Panc1 (cell line): ENCODE measurements at regions not wholly inside any gene's neighbourhood (a gene's known extent, or its start where the extent isn't known, plus 50 kb on each side); places are given as distances from the start of the nearest gene placed in this dataset.

Experiments
- POLR2AphosphoS5 ChIP-seq: IDR thresholded peaks from 2 replicates; pipeline ENCODE4 v1.6.1; 2012; ENCODE audit warnings: mild to moderate bottlenecking, low read depth, low read length, moderate library complexity
- SIN3A ChIP-seq: IDR thresholded peaks from 2 replicates; pipeline ENCODE4 v1.6.1; 2012; ENCODE audit warnings: low read depth, mild to moderate bottlenecking, low read length, moderate library complexity, borderline replicate concordance; ENCODE audit not compliant: insufficient read depth
- TCF7L2 ChIP-seq: IDR thresholded peaks from 2 replicates; pipeline ENCODE4 v1.6.1; 2011; ENCODE audit warnings: mild to moderate bottlenecking, low read depth, low read length, inconsistent platforms
- TF ChIP-seq, protein P1 (sequence below): fragments of 450-650 bp; IDR thresholded peaks from 2 replicates; pipeline ENCODE4 v1.5.1; 2017; ENCODE audit warnings: mild to moderate bottlenecking
- TF ChIP-seq, protein P2 (sequence below), 2 experiments: IDR thresholded peaks; 2 replicates each; pipeline ENCODE4 v1.6.1; 2011 to 2012; ENCODE audit warnings: low read depth in 2 of 2, control low read depth in 1 of 2, low read length in 1 of 2, mild to moderate bottlenecking in 1 of 2, moderate library complexity in 1 of 2; ENCODE audit not compliant: insufficient read depth in 1 of 2

DNA sequence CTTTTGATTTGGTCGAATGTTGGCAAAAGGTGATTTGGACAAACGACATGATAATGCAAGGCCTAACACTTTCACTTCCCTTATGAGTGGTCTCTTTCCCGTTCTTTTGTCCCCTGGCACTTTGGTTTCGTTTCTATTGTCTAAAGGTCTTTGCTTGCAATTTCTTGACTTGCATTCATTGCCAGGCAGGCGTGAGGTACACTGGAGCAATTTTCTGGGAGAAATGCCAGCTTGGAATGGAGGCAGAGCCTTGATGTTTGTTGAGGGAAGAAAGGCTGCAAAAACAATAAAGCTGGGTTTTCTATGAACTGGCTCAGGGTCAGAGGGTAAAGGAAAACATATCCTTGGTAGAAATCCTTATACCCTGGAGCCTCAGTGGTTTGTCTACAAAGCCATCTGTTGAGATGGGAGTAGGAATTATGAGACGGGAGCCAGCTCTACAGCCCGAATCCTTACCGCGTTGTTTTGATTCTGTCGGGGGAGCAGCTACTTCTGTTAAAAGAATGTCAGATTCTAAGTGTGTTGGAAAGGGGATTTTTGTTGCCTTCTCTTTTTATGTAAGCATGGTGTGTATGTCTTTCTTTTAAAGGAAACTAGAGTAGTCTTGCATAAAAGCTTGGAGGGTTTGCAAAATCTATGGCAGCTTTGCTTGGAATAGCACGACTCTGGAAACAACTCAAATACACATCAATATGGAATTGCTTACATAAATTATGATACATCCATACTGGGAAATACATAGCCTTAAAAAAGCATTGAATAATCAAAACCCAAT is 158.9 kb downstream of the RMI1 start:
- TF ChIP-seq, protein P1, sequence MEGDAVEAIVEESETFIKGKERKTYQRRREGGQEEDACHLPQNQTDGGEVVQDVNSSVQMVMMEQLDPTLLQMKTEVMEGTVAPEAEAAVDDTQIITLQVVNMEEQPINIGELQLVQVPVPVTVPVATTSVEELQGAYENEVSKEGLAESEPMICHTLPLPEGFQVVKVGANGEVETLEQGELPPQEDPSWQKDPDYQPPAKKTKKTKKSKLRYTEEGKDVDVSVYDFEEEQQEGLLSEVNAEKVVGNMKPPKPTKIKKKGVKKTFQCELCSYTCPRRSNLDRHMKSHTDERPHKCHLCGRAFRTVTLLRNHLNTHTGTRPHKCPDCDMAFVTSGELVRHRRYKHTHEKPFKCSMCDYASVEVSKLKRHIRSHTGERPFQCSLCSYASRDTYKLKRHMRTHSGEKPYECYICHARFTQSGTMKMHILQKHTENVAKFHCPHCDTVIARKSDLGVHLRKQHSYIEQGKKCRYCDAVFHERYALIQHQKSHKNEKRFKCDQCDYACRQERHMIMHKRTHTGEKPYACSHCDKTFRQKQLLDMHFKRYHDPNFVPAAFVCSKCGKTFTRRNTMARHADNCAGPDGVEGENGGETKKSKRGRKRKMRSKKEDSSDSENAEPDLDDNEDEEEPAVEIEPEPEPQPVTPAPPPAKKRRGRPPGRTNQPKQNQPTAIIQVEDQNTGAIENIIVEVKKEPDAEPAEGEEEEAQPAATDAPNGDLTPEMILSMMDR: no peak
- TF ChIP-seq, protein P2, sequence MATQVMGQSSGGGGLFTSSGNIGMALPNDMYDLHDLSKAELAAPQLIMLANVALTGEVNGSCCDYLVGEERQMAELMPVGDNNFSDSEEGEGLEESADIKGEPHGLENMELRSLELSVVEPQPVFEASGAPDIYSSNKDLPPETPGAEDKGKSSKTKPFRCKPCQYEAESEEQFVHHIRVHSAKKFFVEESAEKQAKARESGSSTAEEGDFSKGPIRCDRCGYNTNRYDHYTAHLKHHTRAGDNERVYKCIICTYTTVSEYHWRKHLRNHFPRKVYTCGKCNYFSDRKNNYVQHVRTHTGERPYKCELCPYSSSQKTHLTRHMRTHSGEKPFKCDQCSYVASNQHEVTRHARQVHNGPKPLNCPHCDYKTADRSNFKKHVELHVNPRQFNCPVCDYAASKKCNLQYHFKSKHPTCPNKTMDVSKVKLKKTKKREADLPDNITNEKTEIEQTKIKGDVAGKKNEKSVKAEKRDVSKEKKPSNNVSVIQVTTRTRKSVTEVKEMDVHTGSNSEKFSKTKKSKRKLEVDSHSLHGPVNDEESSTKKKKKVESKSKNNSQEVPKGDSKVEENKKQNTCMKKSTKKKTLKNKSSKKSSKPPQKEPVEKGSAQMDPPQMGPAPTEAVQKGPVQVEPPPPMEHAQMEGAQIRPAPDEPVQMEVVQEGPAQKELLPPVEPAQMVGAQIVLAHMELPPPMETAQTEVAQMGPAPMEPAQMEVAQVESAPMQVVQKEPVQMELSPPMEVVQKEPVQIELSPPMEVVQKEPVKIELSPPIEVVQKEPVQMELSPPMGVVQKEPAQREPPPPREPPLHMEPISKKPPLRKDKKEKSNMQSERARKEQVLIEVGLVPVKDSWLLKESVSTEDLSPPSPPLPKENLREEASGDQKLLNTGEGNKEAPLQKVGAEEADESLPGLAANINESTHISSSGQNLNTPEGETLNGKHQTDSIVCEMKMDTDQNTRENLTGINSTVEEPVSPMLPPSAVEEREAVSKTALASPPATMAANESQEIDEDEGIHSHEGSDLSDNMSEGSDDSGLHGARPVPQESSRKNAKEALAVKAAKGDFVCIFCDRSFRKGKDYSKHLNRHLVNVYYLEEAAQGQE (IDR thresholded peaks at IDR 0.05; ENCODE audit: insufficient read depth in 1 of 2, low read depth in 2 of 2, low read length in 1 of 2): no peak
- TF ChIP-seq POLR2AphosphoS5 (no peak), TCF7L2 (no peak), SIN3A (no peak)
